ENCODE measurements at regions not wholly inside any gene's neighbourhood (a gene's known extent, or its start where the extent isn't known, plus 50 kb on each side); places are given as distances from the start of the nearest gene placed in this dataset.

- no peak for TF ChIP-seq CTCF (IDR thresholded peaks at IDR 0.05)
- no peak for TF ChIP-seq POLR2A (IDR thresholded peaks at IDR 0.05)
- TF ChIP-seq POLR2AphosphoS5 (IDR thresholded peaks at IDR 0.05): no peak
- no peak for TF ChIP-seq EP300 (IDR thresholded peaks at IDR 0.05)
Measured at GRCh38 chr7:68440866-68441265, 1157.4 kb upstream of the AUTS2 start.
